ENCODE measurements at regions not wholly inside any gene's neighbourhood (a gene's known extent, or its start where the extent isn't known, plus 50 kb on each side); places are given as distances from the start of the nearest gene placed in this dataset.

DNA sequence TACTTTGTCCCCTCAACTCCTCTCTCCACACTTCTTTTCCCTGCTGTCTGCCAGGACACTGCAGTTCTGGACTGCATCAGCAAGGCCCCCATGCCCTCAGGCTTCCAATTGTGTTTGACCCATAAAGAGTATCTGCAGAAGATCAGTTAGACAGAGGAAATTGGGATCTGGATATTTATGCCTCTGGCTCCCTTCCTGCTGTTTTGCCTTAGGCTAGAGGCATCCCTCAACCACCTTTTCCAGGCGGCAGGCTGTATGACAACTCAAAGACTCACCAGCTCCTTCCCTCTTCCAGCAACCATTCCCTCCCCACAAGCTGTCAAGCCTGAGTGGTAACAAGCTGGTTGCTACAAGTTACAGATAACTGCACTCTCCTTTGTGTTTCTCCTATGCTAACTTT lies 66.4 kb upstream of the NDP start:
- Histone ChIP-seq H3K27me3 (replicated peaks in 1 of 4; ENCODE audit: control extremely low read depth in 1 of 4, control insufficient read depth in 3 of 4, insufficient read depth in 4 of 4, low read length in 3 of 4) (peaks cover 0 to 3% (median 0%) of the 10 kb centered on the region in 4 experiments), H3K36me3 (replicated peaks in 1 of 2; ENCODE audit: control extremely low read depth in 1 of 2, control insufficient read depth in 1 of 2, extremely low read depth in 1 of 2, insufficient read depth in 2 of 2, low read length in 1 of 2) (no peaks in the 10 kb centered on the region), H3K9ac (ENCODE audit: low read length) (no peak overlapping the region), H3K4me3 (ENCODE audit: control extremely low read depth in 1 of 5, extremely low read depth in 1 of 5, insufficient read depth in 1 of 5, low read depth in 2 of 5, low read length in 4 of 5) (no peak overlapping the region), H3K4me2 (replicated peaks; ENCODE audit: low read depth, low read length, poor library complexity, severe bottlenecking) (no peak overlapping the region), H3K4me1 (ENCODE audit: control insufficient read depth in 2 of 2, insufficient read depth in 2 of 2, low read length in 2 of 2) (no peaks in the 10 kb centered on the region), H3K79me2 (ENCODE audit: control insufficient read depth, insufficient read depth, low read length) (no peaks in the 10 kb centered on the region), H4K20me1 (ENCODE audit: control insufficient read depth, insufficient read depth, low read length, poor library complexity, severe bottlenecking) (no peaks in the 10 kb centered on the region), H3K9me3 (ENCODE audit: control extremely low read depth in 1 of 3, control insufficient read depth in 2 of 3, insufficient read depth in 1 of 3, low read length in 2 of 3) (no peaks in the 10 kb centered on the region), H2AFZ (ENCODE audit: insufficient read depth, low read depth, low read length, poor library complexity, severe bottlenecking) (no peak overlapping the region), H3K27ac (ENCODE audit: low read length in 2 of 2) (no peak overlapping the region)
- intact Hi-C loops (cut with micrococcal nuclease), result no loop called here
- DNase-seq (no peak), ATAC-seq (ENCODE audit: low read depth) (no peak)
- Mint-ChIP-seq H3K27ac (no peak overlapping the region), H3K9me3 (ENCODE audit: insufficient read depth) (no peaks in the 10 kb centered on the region), H3K4me1 (no peaks in the 10 kb centered on the region), H3K4me3 (no peak overlapping the region), H3K27me3 (no peaks in the 10 kb centered on the region)
- no peak for TF ChIP-seq EZH2 (IDR thresholded peaks at IDR 0.05; ENCODE audit: borderline replicate concordance, insufficient read depth, low read depth, low read length, poor library complexity, severe bottlenecking)
- TF ChIP-seq, protein P1, sequence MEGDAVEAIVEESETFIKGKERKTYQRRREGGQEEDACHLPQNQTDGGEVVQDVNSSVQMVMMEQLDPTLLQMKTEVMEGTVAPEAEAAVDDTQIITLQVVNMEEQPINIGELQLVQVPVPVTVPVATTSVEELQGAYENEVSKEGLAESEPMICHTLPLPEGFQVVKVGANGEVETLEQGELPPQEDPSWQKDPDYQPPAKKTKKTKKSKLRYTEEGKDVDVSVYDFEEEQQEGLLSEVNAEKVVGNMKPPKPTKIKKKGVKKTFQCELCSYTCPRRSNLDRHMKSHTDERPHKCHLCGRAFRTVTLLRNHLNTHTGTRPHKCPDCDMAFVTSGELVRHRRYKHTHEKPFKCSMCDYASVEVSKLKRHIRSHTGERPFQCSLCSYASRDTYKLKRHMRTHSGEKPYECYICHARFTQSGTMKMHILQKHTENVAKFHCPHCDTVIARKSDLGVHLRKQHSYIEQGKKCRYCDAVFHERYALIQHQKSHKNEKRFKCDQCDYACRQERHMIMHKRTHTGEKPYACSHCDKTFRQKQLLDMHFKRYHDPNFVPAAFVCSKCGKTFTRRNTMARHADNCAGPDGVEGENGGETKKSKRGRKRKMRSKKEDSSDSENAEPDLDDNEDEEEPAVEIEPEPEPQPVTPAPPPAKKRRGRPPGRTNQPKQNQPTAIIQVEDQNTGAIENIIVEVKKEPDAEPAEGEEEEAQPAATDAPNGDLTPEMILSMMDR (IDR thresholded peaks at IDR 0.05), result no peak
- ChIA-PET CTCF (no interaction called here), POLR2A (no interaction called here)
- 100% methylated on average over 1 of the region's 1 CpG for WGBS (ENCODE audit: insufficient coverage)

DNA sequence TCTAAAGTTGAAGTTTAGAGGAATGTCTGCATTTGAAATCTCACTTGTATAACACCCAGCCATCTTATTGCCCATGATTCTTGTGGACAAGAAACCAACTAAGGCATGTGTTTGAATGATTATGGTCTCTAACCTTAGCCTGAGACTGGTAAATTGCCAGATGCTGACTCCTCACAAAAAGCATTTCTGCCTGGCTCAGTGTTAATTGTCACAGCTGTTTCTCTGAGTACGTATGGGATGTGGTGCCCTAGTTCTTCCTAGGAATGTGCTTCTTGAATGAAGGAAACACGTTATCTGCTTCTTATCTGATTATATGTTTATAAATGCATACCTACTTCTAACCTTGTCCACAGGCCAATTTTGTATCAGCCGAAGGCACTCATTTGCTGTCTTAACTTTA lies 63.1 kb upstream of the NDP start:
- ChIA-PET CTCF (no interaction called here), POLR2A (no interaction called here)
- no peak for DNase-seq
- Mint-ChIP-seq H3K4me3 (no peak overlapping the region), H3K27ac (no peak overlapping the region), H3K9me3 (ENCODE audit: insufficient read depth) (no peaks in the 10 kb centered on the region), H3K27me3 (no peaks in the 10 kb centered on the region), H3K4me1 (peaks cover 4% of the 10 kb centered on the region)
- H3K4me1 ChIP-seq (ENCODE audit: control insufficient read depth in 2 of 2, insufficient read depth in 2 of 2, low read length in 2 of 2), result no peaks in the 10 kb centered on the region
- no peaks in the 10 kb centered on the region for H3K36me3 ChIP-seq (replicated peaks in 1 of 2; ENCODE audit: control extremely low read depth in 1 of 2, control insufficient read depth in 1 of 2, extremely low read depth in 1 of 2, insufficient read depth in 2 of 2, low read length in 1 of 2)
- no peak overlapping the region for H2AFZ ChIP-seq (ENCODE audit: insufficient read depth, low read depth, low read length, poor library complexity, severe bottlenecking)
- no CpG with 5 or more reads among the region's 3 CpGs for WGBS (ENCODE audit: insufficient coverage)
- no peaks in the 10 kb centered on the region for H3K79me2 ChIP-seq (ENCODE audit: control insufficient read depth, insufficient read depth, low read length)
- ATAC-seq (ENCODE audit: low read depth), result no peak
- peaks cover 0 to 3% (median 0%) of the 10 kb centered on the region in 4 experiments for H3K27me3 ChIP-seq (replicated peaks in 1 of 4; ENCODE audit: control extremely low read depth in 1 of 4, control insufficient read depth in 3 of 4, insufficient read depth in 4 of 4, low read length in 3 of 4)
- intact Hi-C loops (cut with micrococcal nuclease), result no loop called here
- H4K20me1 ChIP-seq (ENCODE audit: control insufficient read depth, insufficient read depth, low read length, poor library complexity, severe bottlenecking), result no peaks in the 10 kb centered on the region
- no peak overlapping the region for H3K4me3 ChIP-seq (ENCODE audit: control extremely low read depth in 1 of 5, extremely low read depth in 1 of 5, insufficient read depth in 1 of 5, low read depth in 2 of 5, low read length in 4 of 5)
- no peak overlapping the region for H3K27ac ChIP-seq (ENCODE audit: low read length in 2 of 2)
- no peak overlapping the region for H3K4me2 ChIP-seq (replicated peaks; ENCODE audit: low read depth, low read length, poor library complexity, severe bottlenecking)
- H3K9me3 ChIP-seq (ENCODE audit: control extremely low read depth in 1 of 3, control insufficient read depth in 2 of 3, insufficient read depth in 1 of 3, low read length in 2 of 3), result no peaks in the 10 kb centered on the region
- TF ChIP-seq, protein P1 (IDR thresholded peaks at IDR 0.05), result no peak
- TF ChIP-seq EZH2 (IDR thresholded peaks at IDR 0.05; ENCODE audit: borderline replicate concordance, insufficient read depth, low read depth, low read length, poor library complexity, severe bottlenecking), result no peak
- no peak overlapping the region for H3K9ac ChIP-seq (ENCODE audit: low read length)
